Caco-2 (cell line): ENCODE measurements at regions not wholly inside any gene's neighbourhood (a gene's known extent, or its start where the extent isn't known, plus 50 kb on each side); places are given as distances from the start of the nearest gene placed in this dataset.

Source experiments
- BruUV-seq: library from RNA; stranded (reverse); fragments of 400-500 nt; replicated peaks from 2 replicates; lab custom pipeline; 2021; lab: Mats Ljungman, UMichigan
- CTCF ChIA-PET: fragments of 300-600 bp; sonication (Branson Sonifier 250); formaldehyde crosslinking; loops from one replicate; lab custom pipeline; 2022; ENCODE audit warnings: antibody characterized with exemption; lab: Charles Lee
- POLR2A ChIA-PET: fragments of 300-600 bp; sonication (Branson Sonifier 250); formaldehyde crosslinking; loops from one replicate; lab custom pipeline; 2022; ENCODE audit warnings: antibody characterized with exemption; lab: Charles Lee
- DNase-seq, 2 experiments: peaks; one replicate each; pipeline versions ENCODE4 v3.0.0 to v3.0.0-alpha.2; 2020 to 2022
- H3K27me3 ChIP-seq: replicated peaks from 2 replicates; pipeline ENCODE4 v1.6.0; 2011; ENCODE audit warnings: low read length; ENCODE audit not compliant: control insufficient read depth, insufficient read depth
- H3K36me3 ChIP-seq: 2 replicates; pipeline ENCODE4 v1.5.1; 2011; ENCODE audit warnings: low read length; ENCODE audit not compliant: control insufficient read depth, insufficient read depth
- H3K4me1 ChIP-seq: fragments of 250-450 bp; sonication (Bioruptor Pico); 2 replicates; pipeline ENCODE4 v1.5.1; 2020; ENCODE audit warnings: mild to moderate bottlenecking
- H3K4me3 ChIP-seq: 2 replicates; pipeline ENCODE4 v1.5.1; 2011; ENCODE audit warnings: low read depth, mild to moderate bottlenecking, control low read depth, low read length
- H3K9me3 ChIP-seq: fragments of 250-450 bp; sonication (Bioruptor Pico); 2 replicates; pipeline ENCODE4 v1.5.1; 2020; ENCODE audit warnings: mild to moderate bottlenecking, moderate library complexity
- H3K27ac Mint-ChIP-seq: one replicate; pipeline ENCODE4 v1.8.0; 2022; ENCODE audit warnings: mixed read lengths; ENCODE audit not compliant: unreplicated experiment
- H3K27me3 Mint-ChIP-seq: one replicate; pipeline ENCODE4 v1.8.0; 2022; ENCODE audit warnings: mixed read lengths; ENCODE audit not compliant: insufficient read depth, unreplicated experiment
- H3K36me3 Mint-ChIP-seq: one replicate; pipeline ENCODE4 v1.8.0; 2022; ENCODE audit warnings: mild to moderate bottlenecking, mixed read lengths; ENCODE audit not compliant: insufficient read depth, unreplicated experiment
- H3K4me1 Mint-ChIP-seq: one replicate; pipeline ENCODE4 v1.8.0; 2022; ENCODE audit warnings: low read depth, mixed read lengths; ENCODE audit not compliant: unreplicated experiment
- H3K4me3 Mint-ChIP-seq: one replicate; pipeline ENCODE4 v1.8.0; 2022; ENCODE audit warnings: mild to moderate bottlenecking, moderate library complexity, mixed read lengths; ENCODE audit not compliant: unreplicated experiment
- H3K9me3 Mint-ChIP-seq: one replicate; pipeline ENCODE4 v1.8.0; 2022; ENCODE audit warnings: mixed read lengths; ENCODE audit not compliant: unreplicated experiment
- intact Hi-C: fragments of 100-400 bp; cut with micrococcal nuclease; formaldehyde crosslinking; loops from one replicate; pipeline ENCODE4 v1.10.0; 2022; ENCODE audit not compliant: unreplicated experiment
- TF ChIP-seq, protein P1 (sequence below), 2 experiments: fragments of 200-600 bp in 1 of 2; IDR thresholded peaks; 1 replicate in 1 of 2; 2 replicates in 1 of 2; pipeline versions ENCODE4 v1.5.1 to v1.8.0; 2011 to 2022; ENCODE audit warnings: antibody characterized with exemption in 1 of 2, control low read depth in 1 of 2, inconsistent platforms in 1 of 2, low read depth in 1 of 2, low read length in 1 of 2, mild to moderate bottlenecking in 1 of 2, moderate library complexity in 1 of 2; ENCODE audit not compliant: insufficient read depth in 1 of 2, severe bottlenecking in 1 of 2, unreplicated experiment in 1 of 2

DNA sequence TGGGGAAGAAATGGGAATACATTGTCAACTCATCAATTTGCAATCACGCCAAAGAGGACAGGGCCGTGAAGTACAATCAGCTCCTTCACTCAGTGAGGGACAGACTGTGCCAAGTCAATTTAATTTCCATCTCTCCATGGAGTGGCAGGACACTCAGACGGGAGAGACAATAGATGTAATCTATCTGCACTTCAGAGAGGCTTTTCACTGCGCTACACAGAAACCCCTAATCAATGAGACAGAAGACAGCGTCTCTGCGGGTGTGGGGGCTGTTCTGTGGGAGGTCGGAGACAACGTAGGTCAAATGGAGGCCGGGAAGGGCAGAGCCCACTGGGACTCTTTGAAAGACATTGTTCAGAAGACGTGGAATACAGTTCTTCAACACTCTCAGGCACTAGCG lies 541.0 kb upstream of the ADARB2 start:
- H3K9me3 ChIP-seq, result no peaks in the 10 kb centered on the region
- Mint-ChIP-seq H3K4me3 (no peak overlapping the region), H3K9me3 (peaks cover 8% of the 10 kb centered on the region), H3K36me3 (no peaks in the 10 kb centered on the region), H3K27me3 (peaks cover 10% of the 10 kb centered on the region), H3K27ac (no peak overlapping the region), H3K4me1 (no peaks in the 10 kb centered on the region)
- DNase-seq, result no peak
- H3K36me3 ChIP-seq, result no peaks in the 10 kb centered on the region
- CTCF ChIA-PET, result no interaction called here
- no peaks in the 10 kb centered on the region for H3K27me3 ChIP-seq
- intact Hi-C loops, result no loop called here
- H3K4me3 ChIP-seq, result no peak overlapping the region
- TF ChIP-seq, protein P1, sequence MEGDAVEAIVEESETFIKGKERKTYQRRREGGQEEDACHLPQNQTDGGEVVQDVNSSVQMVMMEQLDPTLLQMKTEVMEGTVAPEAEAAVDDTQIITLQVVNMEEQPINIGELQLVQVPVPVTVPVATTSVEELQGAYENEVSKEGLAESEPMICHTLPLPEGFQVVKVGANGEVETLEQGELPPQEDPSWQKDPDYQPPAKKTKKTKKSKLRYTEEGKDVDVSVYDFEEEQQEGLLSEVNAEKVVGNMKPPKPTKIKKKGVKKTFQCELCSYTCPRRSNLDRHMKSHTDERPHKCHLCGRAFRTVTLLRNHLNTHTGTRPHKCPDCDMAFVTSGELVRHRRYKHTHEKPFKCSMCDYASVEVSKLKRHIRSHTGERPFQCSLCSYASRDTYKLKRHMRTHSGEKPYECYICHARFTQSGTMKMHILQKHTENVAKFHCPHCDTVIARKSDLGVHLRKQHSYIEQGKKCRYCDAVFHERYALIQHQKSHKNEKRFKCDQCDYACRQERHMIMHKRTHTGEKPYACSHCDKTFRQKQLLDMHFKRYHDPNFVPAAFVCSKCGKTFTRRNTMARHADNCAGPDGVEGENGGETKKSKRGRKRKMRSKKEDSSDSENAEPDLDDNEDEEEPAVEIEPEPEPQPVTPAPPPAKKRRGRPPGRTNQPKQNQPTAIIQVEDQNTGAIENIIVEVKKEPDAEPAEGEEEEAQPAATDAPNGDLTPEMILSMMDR (IDR thresholded peaks at IDR 0.05; ENCODE audit: insufficient read depth in 1 of 2, low read depth in 1 of 2, low read length in 1 of 2, severe bottlenecking in 1 of 2, unreplicated experiment in 1 of 2), result no peak
- BruUV-seq, result no TSS peak
- POLR2A ChIA-PET, result no interaction called here
- no peaks in the 10 kb centered on the region for H3K4me1 ChIP-seq

DNA sequence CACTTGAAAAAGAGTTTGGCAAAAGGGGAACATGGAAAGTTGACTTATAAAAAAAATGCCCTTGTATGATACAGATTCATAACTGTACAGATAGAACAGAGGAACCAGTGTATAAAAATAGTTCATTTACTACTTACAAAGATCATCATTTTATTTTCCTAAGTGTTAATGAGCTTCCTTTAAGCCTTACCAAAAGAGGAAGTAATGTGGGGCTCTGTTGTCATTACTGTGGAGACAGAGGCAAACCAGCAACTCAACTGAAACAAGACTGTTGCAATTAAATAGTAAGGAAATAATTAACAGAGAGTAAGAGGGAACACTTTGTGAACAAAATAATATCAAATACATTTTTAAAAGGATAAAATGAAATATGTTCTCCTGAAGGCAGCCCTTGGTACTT lies 526.2 kb upstream of the ADARB2 start:
- Mint-ChIP-seq H3K36me3 (no peaks in the 10 kb centered on the region), H3K27ac (no peak overlapping the region), H3K4me3 (no peak overlapping the region), H3K4me1 (no peaks in the 10 kb centered on the region), H3K27me3 (peaks cover 6% of the 10 kb centered on the region), H3K9me3 (peaks cover 10% of the 10 kb centered on the region)
- ChIA-PET CTCF (no interaction called here), POLR2A (no interaction called here)
- Histone ChIP-seq H3K27me3 (no peaks in the 10 kb centered on the region), H3K36me3 (no peaks in the 10 kb centered on the region), H3K4me3 (no peak overlapping the region), H3K9me3 (peaks cover 4% of the 10 kb centered on the region; the same call in 1 of the 2 replicates), H3K4me1 (no peaks in the 10 kb centered on the region)
- TF ChIP-seq, protein P1 (IDR thresholded peaks at IDR 0.05; ENCODE audit: insufficient read depth in 1 of 2, low read depth in 1 of 2, low read length in 1 of 2, severe bottlenecking in 1 of 2, unreplicated experiment in 1 of 2), result no peak
- no peak for DNase-seq
- intact Hi-C loops, result no loop called here
- no TSS peak for BruUV-seq

DNA sequence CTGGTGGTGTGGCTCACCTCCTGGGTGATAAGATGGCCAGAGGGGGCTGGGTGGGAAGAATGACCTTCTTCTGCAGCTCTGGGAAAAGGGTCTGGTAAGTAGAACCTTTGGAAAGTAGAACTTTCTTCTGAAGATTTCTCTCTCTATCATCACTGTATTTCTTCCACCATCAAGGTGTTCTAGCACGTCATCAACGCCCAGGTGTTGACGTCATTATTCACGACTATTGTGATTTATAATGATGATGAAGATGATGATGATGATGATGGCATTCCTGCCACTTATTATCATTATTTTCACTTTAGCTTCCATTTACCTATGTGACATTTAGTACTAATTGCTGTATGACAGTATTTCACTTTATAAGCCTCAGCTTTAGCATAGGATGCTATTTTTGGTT lies 525.6 kb upstream of the ADARB2 start:
- Mint-ChIP-seq H3K4me3 (no peak overlapping the region), H3K36me3 (no peaks in the 10 kb centered on the region), H3K4me1 (no peaks in the 10 kb centered on the region), H3K27me3 (peaks cover 4% of the 10 kb centered on the region), H3K9me3 (peaks cover 10% of the 10 kb centered on the region), H3K27ac (no peak overlapping the region)
- Histone ChIP-seq H3K4me1 (no peaks in the 10 kb centered on the region), H3K36me3 (no peaks in the 10 kb centered on the region), H3K27me3 (no peaks in the 10 kb centered on the region), H3K4me3 (no peak overlapping the region), H3K9me3 (peaks cover 4% of the 10 kb centered on the region; the same call in 1 of the 2 replicates)
- ChIA-PET CTCF (no interaction called here), POLR2A (no interaction called here)
- no TSS peak for BruUV-seq
- intact Hi-C loops, result no loop called here
- TF ChIP-seq, protein P1 (IDR thresholded peaks at IDR 0.05; ENCODE audit: insufficient read depth in 1 of 2, low read depth in 1 of 2, low read length in 1 of 2, severe bottlenecking in 1 of 2, unreplicated experiment in 1 of 2), result no peak
- no peak for DNase-seq
